ENCODE measurements at regions not wholly inside any gene's neighbourhood (a gene's known extent, or its start where the extent isn't known, plus 50 kb on each side); places are given as distances from the start of the nearest gene placed in this dataset.

- DNase-seq: no peak
Measured at GRCh38 chr6:3522561-3523260, 65.9 kb upstream of the SLC22A23 start.

GRCh38 chr6:3520281-3521230 is 63.7 kb upstream of the SLC22A23 start:
- DNase-seq: no peak

GRCh38 chr6:3518356-3519190 is 61.7 kb upstream of the SLC22A23 start:
- DNase-seq: no peak

GRCh38 chr6:3517350-3517749 is 60.5 kb upstream of the SLC22A23 start:
- no peak for DNase-seq

GRCh38 chr6:3516092-3516491 is 59.2 kb upstream of the SLC22A23 start:
- DNase-seq: no peak

- no peak for DNase-seq
Measured at GRCh38 chr6:3515669-3516068, 58.8 kb upstream of the SLC22A23 start.

- no peak for DNase-seq
Measured at GRCh38 chr6:3513416-3513815, 56.6 kb upstream of the SLC22A23 start.

GRCh38 chr6:3512832-3513231 is 56.0 kb upstream of the SLC22A23 start:
- no peak for DNase-seq

- no peak for DNase-seq
Measured at GRCh38 chr6:3510617-3511016, 53.8 kb upstream of the SLC22A23 start.

GRCh38 chr6:3510178-3510577 is 53.3 kb upstream of the SLC22A23 start:
- DNase-seq: no peak

GRCh38 chr6:3509336-3509735 is 52.5 kb upstream of the SLC22A23 start:
- DNase-seq: no peak

GRCh38 chr6:3506751-3507383 is 50.0 kb upstream of the SLC22A23 start:
- DNase-seq: no peak
